OCI-LY3 (cell line): ENCODE measurements at regions not wholly inside any gene's neighbourhood (a gene's known extent, or its start where the extent isn't known, plus 50 kb on each side); places are given as distances from the start of the nearest gene placed in this dataset.

ENCODE experiments used
- H2AFZ ChIP-seq: fragments of 200-600, 300-600 bp; shearing (Covaris generic); 2 replicates; pipeline ENCODE4 v1.6.0; 2014; ENCODE audit warnings: antibody characterized with exemption, low read depth, low read length
- H3K27ac ChIP-seq: fragments of 200-600, 300-600 bp; sonication (generic); 2 replicates; pipeline ENCODE4 v1.5.1; 2014; ENCODE audit warnings: mild to moderate bottlenecking, low read length, moderate library complexity, mixed read lengths
- H3K27me3 ChIP-seq: fragments of 200-600, 300-600 bp; sonication (generic); 2 replicates; pipeline ENCODE4 v1.6.1; 2014; ENCODE audit warnings: low read depth, low read length, mixed read lengths
- H3K36me3 ChIP-seq: fragments of 200-600, 300-600 bp; sonication (generic); replicated peaks from 2 replicates; pipeline ENCODE3; 2014; ENCODE audit warnings: low read depth, low read length, mixed read lengths
- H3K4me1 ChIP-seq: fragments of 300-600, 200-600 bp; sonication (generic); 2 replicates; pipeline ENCODE4 v1.6.1; 2014; ENCODE audit warnings: low read length, mixed read lengths
- H3K4me2 ChIP-seq: fragments of 200-600, 300-600 bp; sonication (generic); 2 replicates; pipeline ENCODE4 v1.6.1; 2014; ENCODE audit warnings: low read length, mixed read lengths
- H3K4me3 ChIP-seq: fragments of 300-600, 200-600 bp; sonication (generic); 2 replicates; pipeline ENCODE4 v1.5.1; 2014; ENCODE audit warnings: antibody characterized with exemption, mild to moderate bottlenecking, low read length, moderate library complexity
- H3K79me2 ChIP-seq: fragments of 300-600, 200-600 bp; shearing (Covaris generic); 2 replicates; pipeline ENCODE4 v1.6.1; 2014; ENCODE audit warnings: mild to moderate bottlenecking, low read length, mixed read lengths
- H3K9ac ChIP-seq: fragments of 300-600, 200-600 bp; shearing (Covaris generic); 2 replicates; pipeline ENCODE4 v1.6.0; 2014; ENCODE audit warnings: mild to moderate bottlenecking, low read length, moderate library complexity
- H3K9me3 ChIP-seq: fragments of 200-600, 300-600 bp; shearing (Covaris generic); 2 replicates; pipeline ENCODE4 v1.6.1; 2014; ENCODE audit warnings: low read length, mixed read lengths; ENCODE audit not compliant: insufficient read depth
- H4K20me1 ChIP-seq: fragments of 200-600, 300-600 bp; sonication (generic); 2 replicates; pipeline ENCODE4 v1.6.1; 2016; ENCODE audit warnings: low read length, mixed read lengths; ENCODE audit not compliant: insufficient read depth
- EZH2phosphoT487 ChIP-seq: fragments of 200-600 bp; shearing (Covaris generic); IDR thresholded peaks from 2 replicates; pipeline ENCODE4 v1.6.1; 2018; ENCODE audit warnings: antibody characterized with exemption, mixed run types, low read depth
- TF ChIP-seq, protein P1 (sequence below): fragments of 200-600, 300-600 bp; sonication (generic); IDR thresholded peaks from 2 replicates; pipeline ENCODE4 v1.5.1; 2014; ENCODE audit warnings: antibody characterized with exemption, low read length, low read depth

DNA sequence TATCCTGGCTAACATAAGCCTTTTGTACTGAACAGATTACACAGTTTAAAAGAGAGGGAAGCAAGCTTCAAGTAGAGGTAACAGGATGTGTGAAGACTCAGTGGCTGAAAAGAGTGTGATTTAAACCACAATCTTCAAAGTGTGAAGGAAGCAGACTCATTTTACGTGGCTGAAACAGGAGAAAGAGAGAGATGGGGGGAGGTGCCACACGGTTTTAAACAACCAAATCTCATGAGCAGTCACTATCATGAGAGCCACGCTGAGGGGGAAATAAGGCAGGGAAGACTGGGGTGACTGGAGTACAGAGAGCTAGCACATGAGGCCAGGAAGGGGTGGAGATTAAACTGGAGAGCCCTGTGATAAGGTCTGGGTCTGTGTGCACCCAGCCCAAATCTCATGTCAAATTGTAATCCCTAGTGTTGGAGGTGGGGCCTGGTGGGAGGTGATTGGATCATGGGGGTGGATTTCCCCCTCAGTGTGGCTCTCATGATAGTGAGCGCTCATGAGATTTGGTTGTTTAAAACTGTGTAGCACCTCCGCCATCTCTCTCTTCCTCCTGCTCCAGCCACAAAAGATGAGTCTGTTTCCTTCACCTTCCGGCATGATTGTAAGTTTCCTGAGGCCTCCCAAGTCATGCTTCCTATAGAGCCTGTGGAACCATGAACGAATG lies 318.6 kb upstream of the CD180 start:
- no peaks in the 10 kb centered on the region for H3K36me3 ChIP-seq
- no peak overlapping the region for H3K27ac ChIP-seq
- H3K4me2 ChIP-seq: no peak overlapping the region
- no peak overlapping the region for H3K4me3 ChIP-seq
- H3K9me3 ChIP-seq: no peaks in the 10 kb centered on the region
- no peaks in the 10 kb centered on the region for H4K20me1 ChIP-seq
- no peak overlapping the region for H3K9ac ChIP-seq
- TF ChIP-seq, protein P1, sequence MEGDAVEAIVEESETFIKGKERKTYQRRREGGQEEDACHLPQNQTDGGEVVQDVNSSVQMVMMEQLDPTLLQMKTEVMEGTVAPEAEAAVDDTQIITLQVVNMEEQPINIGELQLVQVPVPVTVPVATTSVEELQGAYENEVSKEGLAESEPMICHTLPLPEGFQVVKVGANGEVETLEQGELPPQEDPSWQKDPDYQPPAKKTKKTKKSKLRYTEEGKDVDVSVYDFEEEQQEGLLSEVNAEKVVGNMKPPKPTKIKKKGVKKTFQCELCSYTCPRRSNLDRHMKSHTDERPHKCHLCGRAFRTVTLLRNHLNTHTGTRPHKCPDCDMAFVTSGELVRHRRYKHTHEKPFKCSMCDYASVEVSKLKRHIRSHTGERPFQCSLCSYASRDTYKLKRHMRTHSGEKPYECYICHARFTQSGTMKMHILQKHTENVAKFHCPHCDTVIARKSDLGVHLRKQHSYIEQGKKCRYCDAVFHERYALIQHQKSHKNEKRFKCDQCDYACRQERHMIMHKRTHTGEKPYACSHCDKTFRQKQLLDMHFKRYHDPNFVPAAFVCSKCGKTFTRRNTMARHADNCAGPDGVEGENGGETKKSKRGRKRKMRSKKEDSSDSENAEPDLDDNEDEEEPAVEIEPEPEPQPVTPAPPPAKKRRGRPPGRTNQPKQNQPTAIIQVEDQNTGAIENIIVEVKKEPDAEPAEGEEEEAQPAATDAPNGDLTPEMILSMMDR: no peak
- no peak for TF ChIP-seq EZH2phosphoT487
- no peaks in the 10 kb centered on the region for H3K27me3 ChIP-seq
- no peak overlapping the region for H2AFZ ChIP-seq
- no peaks in the 10 kb centered on the region for H3K79me2 ChIP-seq
- H3K4me1 ChIP-seq: no peaks in the 10 kb centered on the region

DNA sequence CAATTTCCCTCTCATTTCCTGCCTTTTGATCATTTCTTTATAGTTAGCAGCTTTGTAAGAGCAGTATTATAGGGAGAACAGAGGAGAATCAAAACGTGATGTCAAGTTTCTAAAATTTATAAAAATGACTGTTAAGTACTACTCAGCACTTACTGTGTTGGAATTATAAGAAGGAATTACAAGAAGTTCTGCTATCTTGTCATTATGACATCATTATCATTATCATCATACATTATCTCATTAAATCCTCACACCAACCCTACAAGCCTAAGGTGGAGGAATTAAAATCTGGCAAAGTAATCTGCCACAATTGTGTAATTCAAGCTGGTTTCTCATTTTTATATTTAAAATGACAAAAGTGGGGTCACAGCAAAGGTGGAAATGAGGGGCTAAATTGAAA lies 316.2 kb upstream of the CD180 start:
- Histone ChIP-seq H3K27ac (no peak overlapping the region), H3K9me3 (no peaks in the 10 kb centered on the region), H4K20me1 (no peaks in the 10 kb centered on the region), H3K9ac (no peak overlapping the region), H3K79me2 (no peaks in the 10 kb centered on the region), H3K4me1 (0 out of 2 replicates have a peak, but pooled peaks cover 3% of the 10 kb centered on the region), H3K27me3 (no peaks in the 10 kb centered on the region), H3K36me3 (no peaks in the 10 kb centered on the region), H2AFZ (no peak overlapping the region), H3K4me3 (no peak overlapping the region), H3K4me2 (no peak overlapping the region)
- TF ChIP-seq EZH2phosphoT487: no peak
- TF ChIP-seq, protein P1: no peak

DNA sequence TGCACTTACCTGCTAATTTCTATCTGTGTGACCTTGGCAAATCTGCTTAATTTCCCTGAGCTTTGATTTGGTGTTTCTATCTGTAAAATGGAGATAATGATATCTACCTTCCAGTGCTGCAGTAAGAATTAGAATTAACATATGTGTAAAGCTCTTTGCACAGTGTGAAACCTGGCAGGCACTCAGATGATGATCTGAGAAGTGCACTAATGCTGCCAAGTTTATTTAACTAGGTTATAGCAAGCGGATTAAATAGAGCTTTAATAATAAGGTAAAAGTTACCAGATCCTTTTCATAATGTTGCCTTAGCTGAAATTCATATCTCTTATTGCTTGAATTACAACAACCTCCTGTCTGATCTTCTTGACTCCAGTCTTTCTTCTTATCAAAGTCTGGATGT lies 315.3 kb upstream of the CD180 start:
- no peaks in the 10 kb centered on the region for H3K27me3 ChIP-seq
- H2AFZ ChIP-seq: no peak overlapping the region

GRCh38 chr5:67510204-67510603 lies 313.6 kb upstream of the CD180 start:
- Histone ChIP-seq H3K9ac (no peak overlapping the region), H3K9me3 (no peaks in the 10 kb centered on the region), H2AFZ (no peak overlapping the region), H3K36me3 (no peaks in the 10 kb centered on the region), H3K27ac (no peak overlapping the region), H3K4me3 (no peak overlapping the region), H3K4me2 (no peak overlapping the region), H3K27me3 (no peaks in the 10 kb centered on the region), H4K20me1 (no peaks in the 10 kb centered on the region), H3K79me2 (no peaks in the 10 kb centered on the region), H3K4me1 (0 out of 2 replicates have a peak, but pooled peaks cover 3% of the 10 kb centered on the region)
- TF ChIP-seq, protein P1: no peak
- TF ChIP-seq EZH2phosphoT487: no peak

More for the DNA sequence above, 315.3 kb upstream of the CD180 start:
- no peaks in the 10 kb centered on the region for H3K36me3 ChIP-seq
- no peaks in the 10 kb centered on the region for H4K20me1 ChIP-seq
- H3K79me2 ChIP-seq: no peaks in the 10 kb centered on the region
- TF ChIP-seq, protein P1: no peak
- no peak for TF ChIP-seq EZH2phosphoT487
- H3K4me3 ChIP-seq: no peak overlapping the region
- no peak overlapping the region for H3K4me2 ChIP-seq
- H3K9me3 ChIP-seq: no peaks in the 10 kb centered on the region
- no peak overlapping the region for H3K9ac ChIP-seq
- 0 out of 2 replicates have a peak, but pooled peaks cover 3% of the 10 kb centered on the region for H3K4me1 ChIP-seq
- H3K27ac ChIP-seq: no peak overlapping the region
